ENCODE measurements at regions not wholly inside any gene's neighbourhood (a gene's known extent, or its start where the extent isn't known, plus 50 kb on each side); places are given as distances from the start of the nearest gene placed in this dataset.

DNA sequence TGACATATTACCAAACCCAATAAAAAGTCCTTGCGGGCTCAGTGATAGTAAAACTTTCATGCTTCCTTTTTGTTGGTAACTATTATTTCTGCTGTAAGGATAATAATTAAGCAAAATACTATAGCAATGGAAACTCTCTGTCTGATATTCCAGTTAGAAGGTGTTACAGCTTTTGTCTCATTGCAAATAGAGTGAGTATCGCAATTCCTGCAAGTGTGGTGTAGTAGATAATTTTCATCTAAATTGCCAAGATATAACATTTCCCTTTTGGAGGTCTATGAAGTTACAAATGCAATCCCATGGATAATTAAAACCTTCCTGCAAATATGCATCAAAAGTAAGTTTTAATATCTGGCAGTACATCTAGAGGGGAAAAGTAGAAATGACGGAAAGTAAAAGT lies 88.7 kb upstream of the CD93 start:
- TF ChIP-seq POLR2AphosphoS5 (IDR thresholded peaks at IDR 0.05; ENCODE audit: borderline replicate concordance, low read depth, low read length) (no peak), EZH2 (IDR thresholded peaks at IDR 0.05) (no peak), FOXP2 (optimal IDR thresholded peaks at IDR 0.05; ENCODE audit: control extremely low read depth, extremely low read length, insufficient read depth) (no peak)

All from SK-N-MC (cell line).